Kidney glomerular epithelial cell (primary cell): ENCODE measurements at regions not wholly inside any gene's neighbourhood (a gene's known extent, or its start where the extent isn't known, plus 50 kb on each side); places are given as distances from the start of the nearest gene placed in this dataset.

Experiments used
- DNase-seq: peaks from one replicate; lab custom pipeline; 2025; lab: John Stamatoyannopoulos, UW

GRCh38 chr15:97014001-97014400, 683.5 kb downstream of the NR2F2 start:
- no peak for DNase-seq

GRCh38 chr15:97023488-97023844, 693.0 kb downstream of the NR2F2 start:
- peak; percentile 47 for DNase-seq

- peak; percentile 48 for DNase-seq
Measured at GRCh38 chr15:97026781-97027180, 696.3 kb downstream of the NR2F2 start.

- no peak for DNase-seq
Measured at GRCh38 chr15:97027772-97028171, 697.3 kb downstream of the NR2F2 start.

- DNase-seq = no peak
Measured at GRCh38 chr15:97030251-97030650, 699.8 kb downstream of the NR2F2 start.

GRCh38 chr15:97036301-97036700, 705.8 kb downstream of the NR2F2 start:
- DNase-seq = peak; percentile 16

- DNase-seq = no peak
Measured at GRCh38 chr15:97037080-97037479, 706.6 kb downstream of the NR2F2 start.

- DNase-seq = no peak
Measured at GRCh38 chr15:97045666-97046421, 715.3 kb downstream of the NR2F2 start.

GRCh38 chr15:97052513-97052912, 722.0 kb downstream of the NR2F2 start:
- DNase-seq = no peak

- DNase-seq = no peak
Measured at GRCh38 chr15:97053635-97054034, 723.1 kb downstream of the NR2F2 start.

GRCh38 chr15:97057503-97057902, 727.0 kb downstream of the NR2F2 start:
- no peak for DNase-seq

- DNase-seq = no peak
Measured at GRCh38 chr15:97059281-97059680, 728.8 kb downstream of the NR2F2 start.

GRCh38 chr15:97061392-97061791, 730.9 kb downstream of the NR2F2 start:
- DNase-seq = no peak

GRCh38 chr15:97071668-97072067, 741.2 kb downstream of the NR2F2 start:
- no peak for DNase-seq

GRCh38 chr15:97072545-97072944, 742.0 kb downstream of the NR2F2 start:
- DNase-seq = no peak

- DNase-seq = no peak
Measured at GRCh38 chr15:97076011-97076410, 745.5 kb downstream of the NR2F2 start.

- no peak for DNase-seq
Measured at GRCh38 chr15:97077975-97078374, 747.5 kb downstream of the NR2F2 start.

GRCh38 chr15:97078591-97078990, 748.1 kb downstream of the NR2F2 start:
- DNase-seq = no peak

GRCh38 chr15:97081666-97082226, 751.2 kb downstream of the NR2F2 start:
- peak; percentile 45 for DNase-seq

GRCh38 chr15:97082830-97083229, 752.3 kb downstream of the NR2F2 start:
- peak; percentile 49 for DNase-seq

- DNase-seq = peak; percentile 33
Measured at GRCh38 chr15:97084650-97085049, 754.1 kb downstream of the NR2F2 start.

- DNase-seq = no peak
Measured at GRCh38 chr15:97085731-97086130, 755.2 kb downstream of the NR2F2 start.

- DNase-seq = no peak
Measured at GRCh38 chr15:97087006-97087741, 756.7 kb downstream of the NR2F2 start.
